EH (cell line): ENCODE measurements at regions not wholly inside any gene's neighbourhood (a gene's known extent, or its start where the extent isn't known, plus 50 kb on each side); places are given as distances from the start of the nearest gene placed in this dataset.

ENCODE experiments used
- DNase-seq: peaks from one replicate; pipeline ENCODE4 v3.0.0-alpha.2; 2015; ENCODE audit warnings: low read depth

GRCh38 chr3:86175593-86176444, 815.1 kb downstream of the VGLL3 start:
- no peak for DNase-seq

GRCh38 chr3:86175051-86175536, 815.9 kb downstream of the VGLL3 start:
- DNase-seq, result no peak

GRCh38 chr3:86173401-86173800, 817.5 kb downstream of the VGLL3 start:
- no peak for DNase-seq

- DNase-seq, result no peak
These were observed 822.4 kb downstream of the VGLL3 start for GRCh38 chr3:86168512-86168911.

- DNase-seq, result no peak
These were observed 828.4 kb downstream of the VGLL3 start for GRCh38 chr3:86162521-86162920.

- no peak for DNase-seq
These were observed 829.5 kb downstream of the VGLL3 start for GRCh38 chr3:86161493-86161892.

GRCh38 chr3:86152620-86153019, 838.3 kb downstream of the VGLL3 start:
- DNase-seq, result no peak

- DNase-seq, result no peak
These were observed 841.9 kb downstream of the VGLL3 start for GRCh38 chr3:86149054-86149453.

GRCh38 chr3:86147119-86147518, 843.8 kb downstream of the VGLL3 start:
- DNase-seq, result no peak

- no peak for DNase-seq
These were observed 864.4 kb downstream of the VGLL3 start for GRCh38 chr3:86126552-86126951.
